Panc1 (cell line): ENCODE measurements at regions not wholly inside any gene's neighbourhood (a gene's known extent, or its start where the extent isn't known, plus 50 kb on each side); places are given as distances from the start of the nearest gene placed in this dataset.

Experiments used
- ATAC-seq: fragments of 200-7000 bp; cut with Tn5 transposase; 2 replicates; pipeline ENCODE4 v1.9.1; 2020; ENCODE audit warnings: mild to moderate bottlenecking, moderate library complexity
- BruUV-seq: library from RNA; stranded (reverse); fragments of 400-500 nt; replicated peaks from 2 replicates; lab custom pipeline; 2021; lab: Mats Ljungman, UMichigan
- CTCF ChIA-PET: fragments of 300-600 bp; sonication (Branson Sonifier 250); formaldehyde crosslinking; loops from one replicate; lab custom pipeline; 2022; ENCODE audit warnings: antibody characterized with exemption; lab: Charles Lee
- POLR2A ChIA-PET: fragments of 300-600 bp; sonication (Branson Sonifier 250); formaldehyde crosslinking; loops from one replicate; lab custom pipeline; 2022; ENCODE audit warnings: antibody characterized with exemption; lab: Charles Lee
- DNase-seq: peaks from one replicate; pipeline ENCODE4 v3.0.0-alpha.2; 2010; ENCODE audit warnings: low read depth, low spot score
- H3K27ac ChIP-seq: 2 replicates; pipeline ENCODE4 v1.5.1; 2011; ENCODE audit warnings: mild to moderate bottlenecking, low read length, inconsistent platforms
- H3K27me3 ChIP-seq: fragments of 200-500 bp; sonication (Bioruptor generic); 2 replicates; pipeline ENCODE4 v1.6.0; 2014; ENCODE audit warnings: low read length, inconsistent platforms; ENCODE audit not compliant: control insufficient read depth, insufficient read depth
- H3K36me3 ChIP-seq: fragments of 200-500 bp; sonication (Bioruptor generic); 2 replicates; pipeline ENCODE4 v1.5.1; 2014; ENCODE audit warnings: inconsistent platforms, mild to moderate bottlenecking, low read length, moderate library complexity; ENCODE audit not compliant: control insufficient read depth, insufficient read depth
- H3K4me1 ChIP-seq: 2 replicates; pipeline ENCODE4 v1.5.1; 2011; ENCODE audit warnings: inconsistent platforms, mild to moderate bottlenecking, low read length, moderate library complexity; ENCODE audit not compliant: control insufficient read depth, insufficient read depth
- H3K4me3 ChIP-seq, 2 experiments: 2 replicates each; pipeline ENCODE4 v1.5.1; 2011 to 2012; ENCODE audit warnings: low read depth in 2 of 2, low read length in 2 of 2, mild to moderate bottlenecking in 2 of 2, inconsistent platforms in 1 of 2, moderate library complexity in 1 of 2
- H3K9me3 ChIP-seq: fragments of 200-500 bp; sonication (Bioruptor generic); 2 replicates; pipeline ENCODE4 v1.5.1; 2014; ENCODE audit warnings: low read depth, mild to moderate bottlenecking, inconsistent platforms, low read length, moderate library complexity; ENCODE audit not compliant: control insufficient read depth, insufficient read depth
- CTCF ChIP-seq: fragments of 450-650 bp; IDR thresholded peaks from 2 replicates; pipeline ENCODE4 v1.5.1; 2017; ENCODE audit warnings: mild to moderate bottlenecking
- POLR2AphosphoS5 ChIP-seq: IDR thresholded peaks from 2 replicates; pipeline ENCODE4 v1.6.1; 2012; ENCODE audit warnings: mild to moderate bottlenecking, low read depth, low read length, moderate library complexity
- REST ChIP-seq, 2 experiments: IDR thresholded peaks; 2 replicates each; pipeline ENCODE4 v1.6.1; 2011 to 2012; ENCODE audit warnings: low read depth in 2 of 2, control low read depth in 1 of 2, low read length in 1 of 2, mild to moderate bottlenecking in 1 of 2, moderate library complexity in 1 of 2; ENCODE audit not compliant: insufficient read depth in 1 of 2
- SIN3A ChIP-seq: IDR thresholded peaks from 2 replicates; pipeline ENCODE4 v1.6.1; 2012; ENCODE audit warnings: low read depth, mild to moderate bottlenecking, low read length, moderate library complexity, borderline replicate concordance; ENCODE audit not compliant: insufficient read depth
- TCF7L2 ChIP-seq: IDR thresholded peaks from 2 replicates; pipeline ENCODE4 v1.6.1; 2011; ENCODE audit warnings: mild to moderate bottlenecking, low read depth, low read length, inconsistent platforms
- in situ Hi-C: cut with HindIII; loops from 2 replicates; pipeline ENCODE4 v1.10.0; 2016; ENCODE audit warnings: low sequenced_read_pairs, low pct_unique_long_range_greater_than_20kb
- intact Hi-C: fragments of 100-400 bp; cut with micrococcal nuclease; formaldehyde crosslinking; loops from one replicate; pipeline ENCODE4 v1.10.0; 2022; ENCODE audit not compliant: unreplicated experiment

GRCh38 chr7:94276027-94276426 is 118.7 kb upstream of the COL1A2 start:
- intact Hi-C loops (no loop called here), in situ Hi-C loops (no loop called here)
- no peak for TF ChIP-seq CTCF
- no peak for TF ChIP-seq SIN3A
- TF ChIP-seq POLR2AphosphoS5, result no peak
- TF ChIP-seq REST (IDR thresholded peaks at IDR 0.05; ENCODE audit: insufficient read depth in 1 of 2, low read depth in 2 of 2, low read length in 1 of 2), result no peak
- no peak for TF ChIP-seq TCF7L2
- CTCF ChIA-PET, result no interaction called here
- Histone ChIP-seq H3K27ac (no peak overlapping the region), H3K36me3 (no peaks in the 10 kb centered on the region), H3K27me3 (no peaks in the 10 kb centered on the region; the same call in 1 of the 2 replicates), H3K4me3 (no peak overlapping the region), H3K9me3 (no peaks in the 10 kb centered on the region), H3K4me1 (no peaks in the 10 kb centered on the region)
- BruUV-seq, result no TSS peak
- no peak for DNase-seq
- POLR2A ChIA-PET, result no interaction called here
- no peak for ATAC-seq

- no peak for ATAC-seq
- no peak for DNase-seq
- intact Hi-C loops, result no loop called here
- no peak overlapping the region for H3K27ac ChIP-seq
- POLR2A ChIA-PET, result no interaction called here
- CTCF ChIA-PET, result no interaction called here
- H3K4me1 ChIP-seq, result no peaks in the 10 kb centered on the region
- BruUV-seq, result no TSS peak
- no peaks in the 10 kb centered on the region for H3K36me3 ChIP-seq
- no peak overlapping the region for H3K4me3 ChIP-seq
- in situ Hi-C loops, result no loop called here
- TF ChIP-seq POLR2AphosphoS5, result no peak
- no peak for TF ChIP-seq SIN3A
- no peak for TF ChIP-seq TCF7L2
- TF ChIP-seq CTCF, result peak; percentile 27; the same call in 1 of the 2 replicates
- TF ChIP-seq REST (IDR thresholded peaks at IDR 0.05; ENCODE audit: insufficient read depth in 1 of 2, low read depth in 2 of 2, low read length in 1 of 2), result no peak
- no peaks in the 10 kb centered on the region for H3K9me3 ChIP-seq
- no peaks in the 10 kb centered on the region; the same call in none of the 2 replicates for H3K27me3 ChIP-seq
Observed at GRCh38 chr7:94276795-94277194, 117.9 kb upstream of the COL1A2 start.
